Mucosa of descending colon (tissue), 3 donors: ENCODE measurements at regions not wholly inside any gene's neighbourhood (a gene's known extent, or its start where the extent isn't known, plus 50 kb on each side); places are given as distances from the start of the nearest gene placed in this dataset.

ENCODE experiments used
- ATAC-seq: fragments of 200-7000 bp; cut with Tn5 transposase; one replicate; pipeline ENCODE4 v1.9.1; 2020; ENCODE audit warnings: mild to moderate bottlenecking, moderate library complexity
- DNase-seq, 3 donors: peaks; one replicate each; pipeline ENCODE4 v3.0.0-alpha.2; 2020
- H3K36me3 ChIP-seq: fragments of 200-600 bp; one replicate; pipeline ENCODE4 v1.8.0; 2021; ENCODE audit warnings: low read depth, mild to moderate bottlenecking
- H3K4me1 ChIP-seq: fragments of 200-600 bp; one replicate; pipeline ENCODE4 v1.8.0; 2021; ENCODE audit warnings: low read depth, mild to moderate bottlenecking
- H3K4me3 ChIP-seq: fragments of 200-600 bp; one replicate; pipeline ENCODE4 v1.8.0; 2021; ENCODE audit warnings: mild to moderate bottlenecking
- H3K9me3 ChIP-seq: fragments of 200-600 bp; one replicate; pipeline ENCODE4 v1.8.0; 2021; ENCODE audit warnings: mild to moderate bottlenecking
- intact Hi-C, 2 donors: fragments of 100-400 bp; cut with DNase I in 1 of 2; cut with micrococcal nuclease in 1 of 2; formaldehyde crosslinking; loops; one replicate each; pipeline versions ENCODE4 v1.11.0 to v1.11.1; 2022; cut with DNase I, micrococcal nuclease
- TF ChIP-seq, protein P1 (sequence below): fragments of 200-600 bp; IDR thresholded peaks from one replicate; pipeline ENCODE4 v1.8.0; 2022; ENCODE audit warnings: antibody characterized with exemption, mild to moderate bottlenecking
- donor health status: DM: no; HTN: no; CAD: no; lungs with moderate emphysema.
- donor health status: DM: no; HTN: no; CAD: no.
- donor health status: DM: no; HTN: yes; CAD: no.

DNA sequence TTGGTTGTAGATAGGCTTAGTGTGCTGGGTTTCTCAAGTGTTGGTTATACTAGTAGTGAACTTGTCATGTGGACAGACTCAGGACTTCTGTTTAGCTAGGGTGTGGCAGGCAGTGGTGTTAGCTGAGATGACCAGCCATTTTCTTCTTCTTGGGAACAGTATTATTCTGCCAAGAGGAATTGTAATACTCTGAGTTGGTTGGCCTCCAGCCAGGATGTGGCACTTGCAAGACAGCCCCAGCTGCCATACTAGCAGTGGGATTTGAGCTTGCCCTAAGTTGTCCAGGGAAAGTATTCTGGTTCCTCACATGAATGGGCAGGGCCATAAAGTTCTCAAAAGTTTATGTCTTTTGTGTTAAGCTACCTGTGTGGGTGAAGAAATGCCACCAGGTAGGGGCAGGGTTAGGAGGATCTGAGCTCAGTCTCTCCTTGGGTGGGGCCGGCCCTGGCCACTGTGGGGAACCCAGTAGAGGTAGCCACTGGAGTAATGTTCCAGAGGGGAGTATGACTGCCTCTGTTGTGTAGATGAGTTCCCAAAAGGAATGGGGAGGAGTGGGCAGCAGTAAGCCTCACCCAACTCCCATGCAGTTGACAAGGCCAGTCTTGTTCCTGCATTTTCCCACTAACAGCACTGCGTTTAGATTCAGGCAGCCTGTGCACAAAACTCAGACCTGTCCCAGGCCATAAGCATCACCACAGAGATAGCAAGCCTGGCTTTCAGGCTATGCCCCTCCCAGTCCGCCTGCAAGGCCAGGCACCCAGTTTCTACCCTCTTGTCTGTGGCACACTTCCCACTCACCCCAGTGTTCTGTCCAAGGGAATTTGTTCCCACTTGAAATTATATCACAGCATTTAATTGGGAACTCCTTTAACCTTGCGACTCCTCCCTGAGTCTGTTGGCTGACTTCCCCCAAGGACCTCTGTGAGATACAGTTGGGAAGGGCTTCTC lies 250.7 kb downstream of the ANXA1 start:
- Histone ChIP-seq H3K36me3 (no peaks in the 10 kb centered on the region), H3K4me1 (no peaks in the 10 kb centered on the region), H3K9me3 (peaks cover 3% of the 10 kb centered on the region), H3K4me3 (no peak overlapping the region)
- DNase-seq, result no peak
- TF ChIP-seq, protein P1, sequence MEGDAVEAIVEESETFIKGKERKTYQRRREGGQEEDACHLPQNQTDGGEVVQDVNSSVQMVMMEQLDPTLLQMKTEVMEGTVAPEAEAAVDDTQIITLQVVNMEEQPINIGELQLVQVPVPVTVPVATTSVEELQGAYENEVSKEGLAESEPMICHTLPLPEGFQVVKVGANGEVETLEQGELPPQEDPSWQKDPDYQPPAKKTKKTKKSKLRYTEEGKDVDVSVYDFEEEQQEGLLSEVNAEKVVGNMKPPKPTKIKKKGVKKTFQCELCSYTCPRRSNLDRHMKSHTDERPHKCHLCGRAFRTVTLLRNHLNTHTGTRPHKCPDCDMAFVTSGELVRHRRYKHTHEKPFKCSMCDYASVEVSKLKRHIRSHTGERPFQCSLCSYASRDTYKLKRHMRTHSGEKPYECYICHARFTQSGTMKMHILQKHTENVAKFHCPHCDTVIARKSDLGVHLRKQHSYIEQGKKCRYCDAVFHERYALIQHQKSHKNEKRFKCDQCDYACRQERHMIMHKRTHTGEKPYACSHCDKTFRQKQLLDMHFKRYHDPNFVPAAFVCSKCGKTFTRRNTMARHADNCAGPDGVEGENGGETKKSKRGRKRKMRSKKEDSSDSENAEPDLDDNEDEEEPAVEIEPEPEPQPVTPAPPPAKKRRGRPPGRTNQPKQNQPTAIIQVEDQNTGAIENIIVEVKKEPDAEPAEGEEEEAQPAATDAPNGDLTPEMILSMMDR, result no peak
- ATAC-seq, result no peak
- intact Hi-C loops, result no loop called here

DNA sequence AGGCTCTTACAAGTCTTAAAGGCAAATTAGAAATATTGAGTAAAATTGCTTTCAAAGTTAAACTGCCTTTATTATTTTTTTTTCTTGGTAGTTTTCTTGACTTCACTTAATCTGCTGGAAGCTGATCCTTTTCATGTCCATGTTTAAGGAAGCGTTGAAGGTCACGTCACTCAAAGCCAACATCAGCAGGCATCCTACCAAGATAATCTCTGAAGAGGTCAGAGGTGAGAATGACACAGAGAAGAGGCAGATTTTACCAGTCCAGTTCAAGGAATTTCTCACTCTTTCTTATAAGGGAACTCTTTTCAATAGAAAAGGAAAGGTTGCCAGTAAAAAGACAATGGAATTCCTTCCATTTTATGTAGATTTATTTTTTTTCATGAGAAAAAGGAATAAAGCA lies 259.8 kb downstream of the ANXA1 start:
- TF ChIP-seq, protein P1, result no peak
- no peaks in the 10 kb centered on the region for H3K9me3 ChIP-seq
- intact Hi-C loops, result loop anchor here in 1 of 2 donors (10.0 kb wide), 1 partner anchor 197 kb away; no protein-coding TSS in a partner anchor
- no peak overlapping the region for H3K4me3 ChIP-seq
- no peaks in the 10 kb centered on the region for H3K36me3 ChIP-seq
- ATAC-seq (no peak), DNase-seq (no peak)
- H3K4me1 ChIP-seq, result no peaks in the 10 kb centered on the region

- TF ChIP-seq, protein P1, result no peak
- DNase-seq, result no peak
- intact Hi-C loops, result loop anchor here in 1 of 2 donors (10.0 kb wide), 1 partner anchor 198 kb away; no protein-coding TSS in a partner anchor
- no peaks in the 10 kb centered on the region for H3K36me3 ChIP-seq
- no peak overlapping the region for H3K4me3 ChIP-seq
- H3K9me3 ChIP-seq, result no peaks in the 10 kb centered on the region
- no peak for ATAC-seq
- H3K4me1 ChIP-seq, result no peaks in the 10 kb centered on the region
Observed at GRCh38 chr9:73412874-73413273, 261.2 kb downstream of the ANXA1 start.

DNA sequence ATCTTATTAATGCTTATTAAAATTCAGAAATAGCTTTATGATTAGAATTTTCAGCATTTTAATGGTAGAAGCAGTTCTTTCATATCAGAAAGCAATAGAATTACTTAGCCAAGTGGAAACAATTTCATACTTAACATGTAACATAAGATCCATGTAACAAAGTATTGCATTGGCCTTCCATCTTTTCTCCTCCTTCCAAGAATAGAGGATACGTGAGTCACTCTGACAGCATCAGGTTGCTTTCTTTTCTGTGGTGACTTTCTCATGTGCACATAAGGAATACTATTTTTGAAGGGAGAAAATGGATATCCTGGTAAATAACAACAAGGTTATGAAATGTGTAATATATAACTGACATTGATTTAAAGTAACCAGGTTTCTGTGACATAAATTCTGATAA lies 272.2 kb downstream of the ANXA1 start:
- TF ChIP-seq, protein P1, result no peak
- H3K4me3 ChIP-seq, result no peak overlapping the region
- no peaks in the 10 kb centered on the region for H3K9me3 ChIP-seq
- intact Hi-C loops, result no loop called here
- no peak for DNase-seq
- no peak for ATAC-seq
- H3K4me1 ChIP-seq, result no peaks in the 10 kb centered on the region
- no peaks in the 10 kb centered on the region for H3K36me3 ChIP-seq

DNA sequence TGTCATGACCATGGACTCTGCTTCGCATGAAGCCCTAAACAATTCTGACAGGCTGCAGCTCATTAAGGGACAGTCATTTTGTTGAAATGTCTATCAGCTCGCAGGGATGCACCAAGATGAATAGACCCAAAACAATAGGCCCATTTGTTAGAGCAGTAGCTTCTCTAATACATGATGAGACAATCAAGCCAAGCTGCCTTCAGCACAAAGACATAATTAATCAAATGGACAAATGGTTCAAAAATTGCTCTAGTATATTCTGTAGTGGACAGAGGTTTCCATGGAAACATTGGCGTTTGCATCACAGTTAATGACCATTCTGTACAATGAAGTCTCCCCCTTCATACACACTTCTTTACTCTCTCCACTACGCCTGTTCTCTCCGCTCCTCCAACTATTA lies 274.6 kb downstream of the ANXA1 start:
- TF ChIP-seq, protein P1, result no peak
- no peak for DNase-seq

More for the DNA sequence above, 274.6 kb downstream of the ANXA1 start:
- no peak for ATAC-seq
- no peaks in the 10 kb centered on the region for H3K9me3 ChIP-seq
- no peaks in the 10 kb centered on the region for H3K36me3 ChIP-seq
- intact Hi-C loops, result no loop called here
- H3K4me3 ChIP-seq, result no peak overlapping the region
- no peaks in the 10 kb centered on the region for H3K4me1 ChIP-seq
